ENCODE measurements at regions not wholly inside any gene's neighbourhood (a gene's known extent, or its start where the extent isn't known, plus 50 kb on each side); places are given as distances from the start of the nearest gene placed in this dataset.
"Not testable (repeated sequence)": the region's sequence is repeated elsewhere in the genome, so short reads cannot be mapped to it uniquely, and the experiment has no call there.

DNA sequence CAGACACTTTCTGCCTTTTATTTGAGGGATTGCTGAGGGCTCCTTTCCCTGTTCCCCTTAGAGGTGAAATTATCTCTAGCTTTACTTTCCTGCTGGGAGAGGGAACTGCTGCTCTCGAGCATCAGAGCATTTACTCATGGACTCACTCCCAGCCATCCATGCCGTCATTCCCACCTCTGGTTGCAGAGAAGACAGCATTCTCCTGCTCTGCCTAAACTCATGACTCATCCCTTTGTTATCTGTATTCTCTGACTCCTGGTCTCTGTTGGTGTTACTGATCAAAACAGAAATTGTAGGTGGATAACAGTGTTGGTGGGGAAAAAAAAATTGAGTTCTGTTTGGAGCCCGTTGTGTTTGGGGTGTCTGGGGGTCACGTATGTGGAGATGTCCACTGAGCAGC lies 159.3 kb downstream of the TTC8 start:
- DNase-seq (ENCODE audit: low spot score), result peak; percentile 74

- DNase-seq (ENCODE audit: low spot score), result no peak
Measured at GRCh38 chr14:88985654-88986053, 161.2 kb downstream of the TTC8 start.

GRCh38 chr14:88986146-88986841 lies 161.8 kb downstream of the TTC8 start:
- peak; percentile 16 for DNase-seq (ENCODE audit: low spot score)

- not testable (repeated sequence) for DNase-seq (ENCODE audit: low spot score)
Measured at GRCh38 chr14:88986908-88987307, 162.5 kb downstream of the TTC8 start.

- peak; percentile 78 for DNase-seq (ENCODE audit: low spot score)
Measured at GRCh38 chr14:88987516-88987915, 163.1 kb downstream of the TTC8 start.

- no peak for DNase-seq (ENCODE audit: low spot score)
Measured at GRCh38 chr14:88989911-88990310, 165.5 kb downstream of the TTC8 start.

GRCh38 chr14:88990856-88991255 lies 166.4 kb downstream of the TTC8 start:
- no peak for DNase-seq (ENCODE audit: low spot score)

- no peak for DNase-seq (ENCODE audit: low spot score)
Measured at GRCh38 chr14:88992011-88992410, 167.6 kb downstream of the TTC8 start.

- DNase-seq (ENCODE audit: low spot score), result peak; percentile 55
Measured at GRCh38 chr14:88993946-88994345, 169.5 kb downstream of the TTC8 start.

- DNase-seq (ENCODE audit: low spot score), result peak; percentile 46
Measured at GRCh38 chr14:88995437-88996198, 171.2 kb downstream of the TTC8 start.

GRCh38 chr14:88998027-88998426 lies 173.6 kb downstream of the TTC8 start:
- DNase-seq (ENCODE audit: low spot score), result no peak

GRCh38 chr14:88999137-88999536 lies 174.7 kb downstream of the TTC8 start:
- no peak for DNase-seq (ENCODE audit: low spot score)

GRCh38 chr14:89000007-89000942 lies 175.8 kb downstream of the TTC8 start:
- DNase-seq (ENCODE audit: low spot score), result peak; percentile 87

DNA sequence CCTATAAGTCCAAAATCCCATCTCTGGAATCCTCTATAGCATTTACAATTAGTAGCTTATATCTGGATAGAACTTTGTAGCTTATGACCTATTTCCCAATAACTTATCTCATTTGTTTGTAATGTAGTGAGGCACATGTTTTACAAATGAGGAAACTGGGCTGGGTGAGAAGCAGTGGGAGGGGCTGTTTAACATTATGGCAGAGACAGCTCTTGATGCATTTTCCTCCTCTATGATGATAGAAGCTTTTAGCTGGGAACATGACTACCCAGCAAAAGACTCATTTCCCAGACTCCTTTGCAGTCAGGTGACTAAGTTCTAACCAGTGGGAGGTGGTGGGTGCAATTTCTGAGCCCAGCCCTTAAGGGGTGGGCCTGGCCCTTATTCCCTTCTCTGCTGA lies 179.7 kb downstream of the TTC8 start:
- DNase-seq (ENCODE audit: low spot score), result no peak

DNA sequence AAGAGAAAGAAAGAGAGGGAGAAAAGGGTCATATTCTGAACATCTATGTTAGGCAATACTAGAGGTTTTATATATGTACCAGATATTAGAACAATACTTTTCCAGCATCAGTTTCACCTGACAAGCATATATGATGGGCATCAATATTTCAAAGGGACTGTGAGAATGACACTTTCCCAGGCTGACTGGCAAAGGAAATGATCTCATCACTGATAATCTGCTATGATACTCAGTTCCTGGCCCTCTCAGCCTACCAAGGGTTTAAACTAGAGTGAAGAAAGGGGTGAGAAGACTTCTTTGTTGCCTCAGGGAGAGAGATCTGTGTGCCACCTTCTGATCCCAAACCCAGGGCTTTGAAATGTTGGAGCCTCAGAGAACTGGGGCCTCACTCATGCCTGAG lies 183.5 kb downstream of the TTC8 start:
- DNase-seq (ENCODE audit: low spot score), result no peak

DNA sequence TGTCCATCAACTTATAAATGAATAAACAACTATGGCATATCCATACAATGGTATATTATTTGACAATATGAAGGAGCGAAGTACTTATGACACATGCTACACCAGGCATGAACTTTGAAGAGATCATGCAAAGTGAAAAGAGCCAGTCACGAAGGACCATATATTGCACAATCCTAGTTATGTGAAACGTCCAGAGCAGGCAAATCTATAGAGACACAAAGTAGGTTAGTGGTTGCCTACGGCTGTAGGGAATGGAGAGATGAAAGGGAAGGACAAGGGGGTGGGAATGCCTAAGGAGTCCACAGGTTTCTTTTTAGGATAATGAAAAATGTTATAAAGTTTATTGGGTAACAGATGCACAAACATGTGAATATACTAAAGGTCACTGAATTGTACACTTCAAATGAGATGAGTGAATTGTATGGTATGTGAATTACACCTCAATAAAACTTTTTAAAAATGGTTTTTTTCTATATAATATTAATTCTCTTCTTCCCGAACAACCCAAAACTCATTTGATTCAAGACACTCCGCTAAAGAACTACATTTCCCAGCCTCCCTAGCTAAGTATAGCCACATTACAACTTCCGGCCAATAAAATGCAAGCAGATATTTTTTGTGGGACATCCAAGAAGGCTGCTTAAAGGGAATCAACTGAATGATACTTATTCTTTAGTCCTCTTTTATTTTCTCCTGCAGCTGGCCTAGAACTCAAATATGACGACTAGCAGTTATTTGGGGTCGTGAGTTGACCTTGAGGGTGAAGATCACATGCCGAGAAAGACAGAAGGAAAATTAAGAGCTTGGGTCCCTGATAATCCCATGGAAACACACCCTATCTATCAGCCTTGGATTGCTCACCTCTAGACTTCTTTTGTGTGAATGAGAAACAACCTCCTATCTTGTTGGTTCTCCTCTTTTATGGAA lies 187.2 kb downstream of the TTC8 start:
- DNase-seq (ENCODE audit: low spot score), result no peak

GRCh38 chr14:89012282-89013097 lies 188.0 kb downstream of the TTC8 start:
- DNase-seq (ENCODE audit: low spot score), result no peak

GRCh38 chr14:89013098-89013504 lies 188.7 kb downstream of the TTC8 start:
- DNase-seq (ENCODE audit: low spot score), result peak; percentile 32

DNA sequence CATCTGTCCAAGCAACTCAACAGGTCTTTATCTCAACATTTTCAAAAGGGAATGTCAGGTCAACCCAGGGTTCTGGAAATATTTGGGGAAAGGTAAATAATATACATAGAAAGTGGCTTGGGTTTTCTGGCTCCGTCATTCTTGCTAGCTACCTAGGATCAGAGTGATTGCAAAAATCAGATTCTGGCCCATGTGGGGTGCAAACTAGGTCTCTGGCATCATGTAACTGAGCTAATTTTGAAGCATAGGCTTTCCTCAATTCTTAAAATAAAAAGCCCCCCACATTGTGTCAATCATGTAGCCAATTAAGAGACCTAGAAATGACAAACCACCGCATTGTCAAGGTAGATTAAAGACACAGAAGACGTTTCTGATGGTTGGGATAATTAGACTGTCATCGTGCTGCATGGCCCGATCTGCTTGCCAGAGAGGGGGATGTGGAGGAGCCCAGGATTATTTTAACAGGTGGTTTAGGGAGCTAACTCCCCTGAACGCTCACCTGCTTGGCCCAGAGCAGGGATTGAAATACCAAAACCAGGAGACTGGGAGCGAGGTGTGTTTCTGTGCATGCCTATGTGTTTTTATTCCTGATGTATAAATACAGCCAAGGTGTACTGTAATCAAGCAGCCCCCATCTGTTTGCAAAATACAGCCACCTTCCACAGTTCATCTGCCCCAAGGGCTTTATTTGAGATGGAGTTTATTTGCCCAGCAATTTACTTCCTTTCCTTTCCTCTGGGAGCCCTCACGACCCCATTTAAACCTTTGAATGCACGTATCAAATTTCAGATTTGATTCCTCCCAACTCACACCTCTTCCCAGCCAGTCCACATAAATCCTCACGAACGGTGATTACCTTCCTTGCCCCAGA lies 189.5 kb downstream of the TTC8 start:
- no peak for DNase-seq (ENCODE audit: low spot score)

- DNase-seq (ENCODE audit: low spot score), result no peak
Measured at GRCh38 chr14:89014569-89014850, 190.1 kb downstream of the TTC8 start.

Data from A172 (cell line).